Gastrocnemius medialis (tissue), 4 donors: ENCODE measurements at regions not wholly inside any gene's neighbourhood (a gene's known extent, or its start where the extent isn't known, plus 50 kb on each side); places are given as distances from the start of the nearest gene placed in this dataset.

ENCODE experiments used
- ATAC-seq, 2 donors: fragments of 150-250 bp; one replicate each; pipeline ENCODE4 v1.9.1; 2016
- DNase-seq, 2 donors: peaks; one replicate each; pipeline ENCODE4 v3.0.0-alpha.2; 2019
- H3K27ac ChIP-seq, 4 donors: fragments of 200-600 bp; sonication (generic); 1 replicate in 1 of 4; 2 replicates in 3 of 4; pipeline ENCODE4 v1.5.1; 2016 to 2018; ENCODE audit warnings: mild to moderate bottlenecking in 2 of 4, moderate library complexity in 1 of 4
- H3K27me3 ChIP-seq, 3 donors: fragments of 200-600 bp; sonication (generic) in 2 of 3; 1 replicate in 1 of 3; 2 replicates in 2 of 3; pipeline versions ENCODE4 v1.5.1 to v1.6.0; 2016 to 2019; ENCODE audit warnings: mild to moderate bottlenecking in 1 of 3, moderate library complexity in 1 of 3
- H3K36me3 ChIP-seq, 2 donors: fragments of 200-600 bp; sonication (generic) in 1 of 2; one replicate each; pipeline ENCODE4 v1.5.1; 2017 to 2018
- H3K4me1 ChIP-seq, 2 donors: fragments of 200-600 bp; sonication (generic) in 1 of 2; one replicate each; pipeline ENCODE4 v1.5.1; 2016 to 2017; ENCODE audit warnings: mild to moderate bottlenecking in 2 of 2
- H3K4me3 ChIP-seq, 4 donors: fragments of 200-600 bp; sonication (generic) in 3 of 4; 1 replicate in 1 of 4; 2 replicates in 3 of 4; pipeline ENCODE4 v1.5.1; 2016 to 2019; ENCODE audit warnings: mild to moderate bottlenecking in 2 of 4
- H3K9me3 ChIP-seq, 3 donors: fragments of 200-600 bp; sonication (generic) in 2 of 3; 1 replicate in 1 of 3; 2 replicates in 2 of 3; pipeline ENCODE4 v1.5.1; 2016 to 2019
- CTCF ChIP-seq, 5 experiments: fragments of 450-650 bp in 3 of 5; fragments of 200-600 bp in 2 of 5; sonication (generic) in 2 of 5; IDR thresholded peaks in 4 of 5; conservative IDR thresholded peaks in 1 of 5; 1 replicate in 4 of 5; 2 replicates in 1 of 5; pipeline ENCODE4 v1.5.1; 2016 to 2019; ENCODE audit warnings: antibody characterized with exemption in 5 of 5, mild to moderate bottlenecking in 3 of 5, moderate library complexity in 3 of 5
- POLR2A ChIP-seq, 2 donors: fragments of 450-650 bp; IDR thresholded peaks; one replicate each; pipeline ENCODE4 v1.6.1; 2017; ENCODE audit warnings: antibody characterized with exemption in 2 of 2, mild to moderate bottlenecking in 2 of 2, moderate library complexity in 2 of 2
- in situ Hi-C, 4 donors: fragments of 200-750 bp; cut with MboI; loops; one replicate each; pipeline versions ENCODE4 v1.15.0 to v1.8.0; 2017; ENCODE audit warnings: low sequenced_read_pairs in 4 of 4
- intact Hi-C: fragments of 100-400 bp; cut with DNase I; formaldehyde crosslinking; loops from one replicate; pipeline ENCODE4 v1.15.1; 2023; ENCODE audit warnings: low total_unique reads

GRCh38 chr10:44513591-44513990, 128.7 kb upstream of the CXCL12 start:
- no peak for DNase-seq
- ATAC-seq = no peak

GRCh38 chr10:44516891-44517290, 132.0 kb upstream of the CXCL12 start:
- intact Hi-C loops = no loop called here
- no peak for ATAC-seq
- H3K36me3 ChIP-seq = no peaks in the 10 kb centered on the region
- no peak for DNase-seq
- H3K4me1 ChIP-seq = no peaks in the 10 kb centered on the region
- no peaks in the 10 kb centered on the region for H3K9me3 ChIP-seq
- in situ Hi-C loops = no loop called here
- H3K27ac ChIP-seq = no peak overlapping the region
- no peak overlapping the region for H3K4me3 ChIP-seq
- no peaks in the 10 kb centered on the region for H3K27me3 ChIP-seq
- no peak for TF ChIP-seq CTCF (IDR thresholded peaks at IDR 0.05 in 4 of 5, conservative IDR thresholded peaks at IDR 0.05 in 1 of 5)
- TF ChIP-seq POLR2A (IDR thresholded peaks at IDR 0.05) = no peak

More at GRCh38 chr10:44513591-44513990, 128.7 kb upstream of the CXCL12 start:
- no peaks in the 10 kb centered on the region for H3K27me3 ChIP-seq
- H3K36me3 ChIP-seq = no peaks in the 10 kb centered on the region
- no peak overlapping the region for H3K4me3 ChIP-seq
- in situ Hi-C loops (no loop called here), intact Hi-C loops (no loop called here)
- TF ChIP-seq CTCF (IDR thresholded peaks at IDR 0.05 in 4 of 5, conservative IDR thresholded peaks at IDR 0.05 in 1 of 5) (no peak), POLR2A (IDR thresholded peaks at IDR 0.05) (no peak)
- H3K9me3 ChIP-seq = no peaks in the 10 kb centered on the region
- H3K4me1 ChIP-seq = no peaks in the 10 kb centered on the region
- no peak overlapping the region for H3K27ac ChIP-seq

- in situ Hi-C loops = no loop called here
- intact Hi-C loops = no loop called here
- H3K27ac ChIP-seq = no peak overlapping the region
These were observed 132.7 kb upstream of the CXCL12 start for GRCh38 chr10:44517635-44518034.

GRCh38 chr10:44519361-44519760, 134.5 kb upstream of the CXCL12 start:
- Histone ChIP-seq H3K27me3 (no peaks in the 10 kb centered on the region), H3K9me3 (no peaks in the 10 kb centered on the region), H3K27ac (no peak overlapping the region), H3K36me3 (no peaks in the 10 kb centered on the region), H3K4me1 (no peaks in the 10 kb centered on the region), H3K4me3 (no peak overlapping the region)
- DNase-seq = no peak
- intact Hi-C loops = no loop called here
- in situ Hi-C loops = no loop called here
- ATAC-seq = no peak
- no peak for TF ChIP-seq POLR2A (IDR thresholded peaks at IDR 0.05)
- TF ChIP-seq CTCF (IDR thresholded peaks at IDR 0.05 in 4 of 5, conservative IDR thresholded peaks at IDR 0.05 in 1 of 5) = no peak

More at GRCh38 chr10:44517635-44518034, 132.7 kb upstream of the CXCL12 start:
- no peaks in the 10 kb centered on the region for H3K4me1 ChIP-seq
- TF ChIP-seq POLR2A (IDR thresholded peaks at IDR 0.05) (no peak), CTCF (IDR thresholded peaks at IDR 0.05 in 4 of 5, conservative IDR thresholded peaks at IDR 0.05 in 1 of 5) (no peak)
- H3K4me3 ChIP-seq = no peak overlapping the region
- H3K36me3 ChIP-seq = no peaks in the 10 kb centered on the region
- no peaks in the 10 kb centered on the region for H3K9me3 ChIP-seq
- no peaks in the 10 kb centered on the region for H3K27me3 ChIP-seq
- ATAC-seq (no peak), DNase-seq (no peak)

- intact Hi-C loops = no loop called here
- Histone ChIP-seq H3K36me3 (no peaks in the 10 kb centered on the region), H3K4me3 (no peak overlapping the region), H3K4me1 (no peaks in the 10 kb centered on the region), H3K27me3 (no peaks in the 10 kb centered on the region), H3K27ac (no peak overlapping the region), H3K9me3 (no peaks in the 10 kb centered on the region)
- no peak for TF ChIP-seq CTCF (IDR thresholded peaks at IDR 0.05 in 4 of 5, conservative IDR thresholded peaks at IDR 0.05 in 1 of 5)
- TF ChIP-seq POLR2A (IDR thresholded peaks at IDR 0.05) = no peak
- DNase-seq = no peak
- no peak for ATAC-seq
- in situ Hi-C loops = no loop called here
These were observed 135.8 kb upstream of the CXCL12 start for GRCh38 chr10:44520651-44521050.
